GM19438 (cell line): ENCODE measurements at regions not wholly inside any gene's neighbourhood (a gene's known extent, or its start where the extent isn't known, plus 50 kb on each side); places are given as distances from the start of the nearest gene placed in this dataset.
"Not testable (repeated sequence)": the region's sequence is repeated elsewhere in the genome, so short reads cannot be mapped to it uniquely, and the experiment has no call there.

Experiments used
- ATAC-seq: cut with Tn5 transposase; IDR thresholded peaks from one replicate; pipeline ENCODE4 v1.9.1; 2021; ENCODE audit warnings: low read depth; ENCODE audit not compliant: unreplicated experiment

GRCh38 chr11:25159341-25159740 is 662.5 kb downstream of the LUZP2 start:
- ATAC-seq = no peak

GRCh38 chr11:25163421-25163820 is 666.6 kb downstream of the LUZP2 start:
- no peak for ATAC-seq

- ATAC-seq = no peak
These were observed 683.3 kb downstream of the LUZP2 start for GRCh38 chr11:25180187-25180586.

- ATAC-seq = no peak
These were observed 686.6 kb downstream of the LUZP2 start for GRCh38 chr11:25183411-25183810.

- no peak for ATAC-seq
These were observed 700.7 kb downstream of the LUZP2 start for GRCh38 chr11:25197515-25197914.

- no peak for ATAC-seq
These were observed 701.9 kb downstream of the LUZP2 start for GRCh38 chr11:25198704-25199103.

- ATAC-seq = no peak
These were observed 704.1 kb downstream of the LUZP2 start for GRCh38 chr11:25200925-25201324.

GRCh38 chr11:25206762-25207161 is 709.9 kb downstream of the LUZP2 start:
- no peak for ATAC-seq

- no peak for ATAC-seq
These were observed 714.9 kb downstream of the LUZP2 start for GRCh38 chr11:25211635-25212254.

- ATAC-seq = no peak
These were observed 717.8 kb downstream of the LUZP2 start for GRCh38 chr11:25214535-25215176.

- ATAC-seq = no peak
These were observed 721.2 kb downstream of the LUZP2 start for GRCh38 chr11:25218036-25218435.

- no peak for ATAC-seq
These were observed 728.2 kb downstream of the LUZP2 start for GRCh38 chr11:25225078-25225477.

- ATAC-seq = no peak
These were observed 746.1 kb downstream of the LUZP2 start for GRCh38 chr11:25242928-25243327.

GRCh38 chr11:25244126-25244525 is 747.3 kb downstream of the LUZP2 start:
- no peak for ATAC-seq

GRCh38 chr11:25247336-25247735 is 750.5 kb downstream of the LUZP2 start:
- ATAC-seq = no peak

GRCh38 chr11:25252854-25253253 is 756.0 kb downstream of the LUZP2 start:
- ATAC-seq = no peak

- ATAC-seq = not testable (repeated sequence)
These were observed 767.0 kb downstream of the LUZP2 start for GRCh38 chr11:25263861-25264260.

- ATAC-seq = no peak
These were observed 774.4 kb downstream of the LUZP2 start for GRCh38 chr11:25271301-25271700.

- no peak for ATAC-seq
These were observed 775.4 kb downstream of the LUZP2 start for GRCh38 chr11:25272214-25272613.

GRCh38 chr11:25280821-25281220 is 784.0 kb downstream of the LUZP2 start:
- not testable (repeated sequence) for ATAC-seq

- ATAC-seq = no peak
These were observed 796.3 kb downstream of the LUZP2 start for GRCh38 chr11:25293166-25293565.

- ATAC-seq = no peak
These were observed 801.6 kb downstream of the LUZP2 start for GRCh38 chr11:25298450-25298849.
